ENCODE measurements at regions not wholly inside any gene's neighbourhood (a gene's known extent, or its start where the extent isn't known, plus 50 kb on each side); places are given as distances from the start of the nearest gene placed in this dataset.

- no peak overlapping the region for H3K4me3 ChIP-seq (ENCODE audit: low read depth, low read length)
- TF ChIP-seq CTCF (IDR thresholded peaks at IDR 0.05; ENCODE audit: low read depth, low read length): no peak
- in situ Hi-C loops (cut with HindIII; ENCODE audit: low sequenced_read_pairs): no loop called here
- no peak for DNase-seq (ENCODE audit: low read depth, low spot score)
Measured at GRCh38 chr4:4641254-4641653, 99.4 kb upstream of the STX18 start.

- in situ Hi-C loops (cut with HindIII; ENCODE audit: low sequenced_read_pairs): no loop called here
Measured at GRCh38 chr4:4640692-4641091, 98.8 kb upstream of the STX18 start.

GRCh38 chr4:4639370-4639769 lies 97.5 kb upstream of the STX18 start:
- TF ChIP-seq CTCF (IDR thresholded peaks at IDR 0.05; ENCODE audit: low read depth, low read length): no peak
- DNase-seq (ENCODE audit: low read depth, low spot score): no peak
- in situ Hi-C loops (cut with HindIII; ENCODE audit: low sequenced_read_pairs): no loop called here
- no peak overlapping the region for H3K4me3 ChIP-seq (ENCODE audit: low read depth, low read length)

More at GRCh38 chr4:4640692-4641091, 98.8 kb upstream of the STX18 start:
- no peak for TF ChIP-seq CTCF (IDR thresholded peaks at IDR 0.05; ENCODE audit: low read depth, low read length)
- H3K4me3 ChIP-seq (ENCODE audit: low read depth, low read length): no peak overlapping the region
- no peak for DNase-seq (ENCODE audit: low read depth, low spot score)

GRCh38 chr4:4637710-4638109 lies 95.9 kb upstream of the STX18 start:
- in situ Hi-C loops (cut with HindIII; ENCODE audit: low sequenced_read_pairs): no loop called here
- H3K4me3 ChIP-seq (ENCODE audit: low read depth, low read length): no peak overlapping the region
- no peak for TF ChIP-seq CTCF (IDR thresholded peaks at IDR 0.05; ENCODE audit: low read depth, low read length)
- DNase-seq (ENCODE audit: low read depth, low spot score): no peak

GRCh38 chr4:4633431-4633830 lies 91.6 kb upstream of the STX18 start:
- in situ Hi-C loops (cut with HindIII; ENCODE audit: low sequenced_read_pairs): no loop called here
- TF ChIP-seq CTCF (IDR thresholded peaks at IDR 0.05; ENCODE audit: low read depth, low read length): no peak
- no peak for DNase-seq (ENCODE audit: low read depth, low spot score)
- no peak overlapping the region for H3K4me3 ChIP-seq (ENCODE audit: low read depth, low read length)

- no peak for TF ChIP-seq CTCF (IDR thresholded peaks at IDR 0.05; ENCODE audit: low read depth, low read length)
- H3K4me3 ChIP-seq (ENCODE audit: low read depth, low read length): no peak overlapping the region
- DNase-seq (ENCODE audit: low read depth, low spot score): no peak
- in situ Hi-C loops (cut with HindIII; ENCODE audit: low sequenced_read_pairs): no loop called here
Measured at GRCh38 chr4:4631150-4631549, 89.3 kb upstream of the STX18 start.

GRCh38 chr4:4627906-4628305 lies 86.1 kb upstream of the STX18 start:
- DNase-seq (ENCODE audit: low read depth, low spot score): no peak
- in situ Hi-C loops (cut with HindIII; ENCODE audit: low sequenced_read_pairs): no loop called here
- no peak for TF ChIP-seq CTCF (IDR thresholded peaks at IDR 0.05; ENCODE audit: low read depth, low read length)
- H3K4me3 ChIP-seq (ENCODE audit: low read depth, low read length): no peak overlapping the region

Data from astrocyte of the spinal cord (primary cell).